Activated T-cell treated with anti-CD3 and anti-CD28 coated beads, Interleukin-2, amount 50 U/mL, for 24 hours (primary cell): ENCODE measurements at regions not wholly inside any gene's neighbourhood (a gene's known extent, or its start where the extent isn't known, plus 50 kb on each side); places are given as distances from the start of the nearest gene placed in this dataset.
"Not testable (repeated sequence)": the region's sequence is repeated elsewhere in the genome, so short reads cannot be mapped to it uniquely, and the experiment has no call there.

Experiments
- DNase-seq: peaks from one replicate; pipeline ENCODE4 v3.0.0-alpha.2; 2020
- H3K27ac Mint-ChIP-seq: 2 replicates; pipeline ENCODE4 v1.8.0; 2020; ENCODE audit warnings: mild to moderate bottlenecking, mixed read lengths
- H3K27me3 Mint-ChIP-seq: 2 replicates; pipeline ENCODE4 v1.8.0; 2020; ENCODE audit warnings: mixed read lengths
- H3K36me3 Mint-ChIP-seq: 2 replicates; pipeline ENCODE4 v1.8.0; 2020; ENCODE audit warnings: low read depth, mixed read lengths
- H3K4me1 Mint-ChIP-seq: 2 replicates; pipeline ENCODE4 v1.8.0; 2020; ENCODE audit warnings: low read depth, mixed read lengths
- H3K4me3 Mint-ChIP-seq: 2 replicates; pipeline ENCODE4 v1.8.0; 2020; ENCODE audit warnings: mild to moderate bottlenecking, moderate library complexity, mixed read lengths
- H3K9me3 Mint-ChIP-seq: 2 replicates; pipeline ENCODE4 v1.8.0; 2020; ENCODE audit warnings: mixed read lengths

GRCh38 chr10:33067917-33068316 lies 109.9 kb upstream of the ITGB1 start:
- Mint-ChIP-seq H3K4me1 (peaks cover 8% of the 10 kb centered on the region), H3K4me3 (no peak overlapping the region), H3K27me3 (no peaks in the 10 kb centered on the region)

DNA sequence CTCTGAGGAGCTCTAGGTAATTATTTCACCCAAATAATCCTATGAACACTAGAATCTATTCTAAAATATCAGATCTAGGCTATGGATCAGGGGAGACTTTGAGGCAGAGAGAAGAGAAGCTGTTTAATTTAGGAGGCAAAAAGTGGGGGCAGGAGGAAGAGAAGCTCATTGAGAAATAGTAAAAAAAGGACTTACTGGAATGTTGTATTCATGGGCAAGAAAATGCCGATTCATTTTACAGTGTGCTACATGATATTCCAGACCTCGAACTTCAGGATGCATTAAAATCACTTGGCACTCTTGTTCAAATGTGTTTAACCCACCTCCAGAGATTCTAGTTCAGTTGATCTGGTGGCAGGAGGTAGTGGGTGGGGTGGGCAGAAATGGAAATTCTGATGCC lies 109.5 kb upstream of the ITGB1 start:
- no peaks in the 10 kb centered on the region for H3K36me3 Mint-ChIP-seq
- no peaks in the 10 kb centered on the region for H3K9me3 Mint-ChIP-seq
- H3K27ac Mint-ChIP-seq, result no peak overlapping the region
- H3K27me3 Mint-ChIP-seq, result no peaks in the 10 kb centered on the region
- H3K4me3 Mint-ChIP-seq, result no peak overlapping the region
- no peak for DNase-seq
- peaks cover 8% of the 10 kb centered on the region for H3K4me1 Mint-ChIP-seq

More at GRCh38 chr10:33067917-33068316, 109.9 kb upstream of the ITGB1 start:
- DNase-seq, result no peak
- Mint-ChIP-seq H3K36me3 (no peaks in the 10 kb centered on the region), H3K27ac (no peak overlapping the region), H3K9me3 (no peaks in the 10 kb centered on the region)

- no peak overlapping the region for H3K27ac Mint-ChIP-seq
- no peak overlapping the region for H3K4me3 Mint-ChIP-seq
- no peaks in the 10 kb centered on the region for H3K27me3 Mint-ChIP-seq
- no peaks in the 10 kb centered on the region for H3K9me3 Mint-ChIP-seq
- DNase-seq, result no peak
- peaks cover 8% of the 10 kb centered on the region for H3K4me1 Mint-ChIP-seq
- H3K36me3 Mint-ChIP-seq, result no peaks in the 10 kb centered on the region
Measured at GRCh38 chr10:33066558-33067236, 108.7 kb upstream of the ITGB1 start.

GRCh38 chr10:33065111-33065510 lies 107.1 kb upstream of the ITGB1 start:
- DNase-seq, result no peak
- H3K36me3 Mint-ChIP-seq, result no peaks in the 10 kb centered on the region
- H3K27me3 Mint-ChIP-seq, result no peaks in the 10 kb centered on the region
- peaks cover 8% of the 10 kb centered on the region for H3K4me1 Mint-ChIP-seq
- H3K4me3 Mint-ChIP-seq, result no peak overlapping the region
- no peak overlapping the region for H3K27ac Mint-ChIP-seq
- H3K9me3 Mint-ChIP-seq, result no peaks in the 10 kb centered on the region

GRCh38 chr10:33064706-33065105 lies 106.7 kb upstream of the ITGB1 start:
- Mint-ChIP-seq H3K27ac (no peak overlapping the region), H3K4me1 (peaks cover 8% of the 10 kb centered on the region), H3K27me3 (no peaks in the 10 kb centered on the region), H3K36me3 (no peaks in the 10 kb centered on the region), H3K9me3 (no peaks in the 10 kb centered on the region), H3K4me3 (no peak overlapping the region)
- DNase-seq, result no peak

DNA sequence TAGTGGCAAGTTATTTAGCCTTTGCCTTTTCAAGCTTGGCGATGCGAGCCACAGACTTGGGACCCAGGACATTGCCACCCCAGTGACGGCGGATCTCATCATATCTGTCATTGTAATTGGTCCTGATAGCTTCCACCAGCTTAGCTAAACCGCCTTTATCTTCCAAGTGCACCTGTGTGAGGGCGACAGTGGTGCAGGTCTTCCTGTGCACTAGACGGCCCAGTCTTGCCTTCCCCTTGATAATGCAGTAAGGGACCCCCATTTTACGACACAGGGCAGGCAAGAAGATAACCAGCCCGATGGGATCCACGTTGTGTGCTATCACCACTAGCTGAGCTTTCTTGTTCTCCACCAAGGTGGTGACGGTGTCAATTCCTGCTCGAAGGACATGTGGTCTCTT lies 99.6 kb upstream of the ITGB1 start:
- Mint-ChIP-seq H3K9me3 (no peaks in the 10 kb centered on the region), H3K4me3 (no peak overlapping the region), H3K27ac (no peak overlapping the region), H3K36me3 (no peaks in the 10 kb centered on the region), H3K4me1 (peaks cover 3% of the 10 kb centered on the region), H3K27me3 (no peaks in the 10 kb centered on the region)
- no peak for DNase-seq

DNA sequence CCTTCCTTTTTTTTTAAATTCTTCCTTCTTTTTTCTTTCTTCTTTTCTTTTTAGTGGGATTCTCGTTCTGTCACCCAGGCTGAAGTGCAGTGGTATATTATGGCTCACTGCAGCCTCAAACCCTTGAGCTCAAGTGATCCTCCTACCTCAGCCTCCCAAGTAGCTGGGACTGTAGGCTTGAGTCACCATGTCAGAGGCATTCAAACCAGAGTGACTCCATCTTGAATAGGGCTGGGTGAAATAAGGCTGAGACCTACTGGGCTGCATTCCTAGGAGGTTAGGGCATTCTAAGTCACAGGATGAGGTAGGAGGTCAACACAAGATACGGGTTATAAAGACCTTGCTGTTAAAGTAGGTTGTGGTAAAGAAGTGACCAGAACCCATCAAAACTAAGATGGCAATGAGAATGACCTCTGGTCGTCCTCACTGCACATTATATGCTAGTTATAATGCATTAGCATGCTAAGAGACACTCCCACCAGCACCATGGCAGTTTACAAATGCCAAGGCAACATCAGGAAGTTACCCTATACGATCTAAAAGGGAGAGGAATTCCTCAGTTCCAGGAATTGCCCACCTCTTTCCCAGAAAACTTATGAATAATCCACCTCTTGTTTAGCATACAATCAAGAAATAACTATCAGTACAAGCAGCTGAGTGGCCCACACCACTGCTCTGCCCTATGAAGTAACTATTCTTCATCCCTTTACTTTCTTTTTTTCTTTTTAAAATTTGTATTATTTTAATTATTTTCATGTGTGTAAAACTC lies 99.0 kb upstream of the ITGB1 start:
- no peak for DNase-seq
- no peak overlapping the region for H3K27ac Mint-ChIP-seq
- peaks cover 3% of the 10 kb centered on the region for H3K4me1 Mint-ChIP-seq
- no peaks in the 10 kb centered on the region for H3K27me3 Mint-ChIP-seq
- no peaks in the 10 kb centered on the region for H3K9me3 Mint-ChIP-seq
- no peaks in the 10 kb centered on the region for H3K36me3 Mint-ChIP-seq
- H3K4me3 Mint-ChIP-seq, result no peak overlapping the region

DNA sequence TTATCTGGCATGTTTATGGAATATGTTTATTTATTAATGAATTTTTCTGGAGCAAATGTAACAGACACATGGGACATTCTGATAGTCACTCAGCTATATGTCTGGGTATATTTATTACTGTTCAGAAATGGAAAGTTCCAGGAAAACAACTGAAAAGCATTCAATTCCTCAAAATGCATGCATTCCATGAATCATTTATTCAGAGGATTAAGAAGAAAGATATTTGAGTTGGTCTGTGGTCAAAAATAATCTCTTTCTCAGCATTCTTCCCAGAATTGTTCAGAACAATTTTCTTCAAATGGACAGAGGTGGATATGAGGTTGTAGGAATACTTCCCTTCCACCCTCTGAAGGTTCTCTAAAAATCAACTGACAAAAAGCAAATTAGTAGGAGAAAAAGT lies 97.6 kb upstream of the ITGB1 start:
- no peak overlapping the region for H3K4me3 Mint-ChIP-seq
- DNase-seq, result no peak

GRCh38 chr10:33052915-33053810 lies 95.1 kb upstream of the ITGB1 start:
- Mint-ChIP-seq H3K4me1 (peaks cover 12% of the 10 kb centered on the region), H3K27ac (no peak overlapping the region), H3K4me3 (no peak overlapping the region), H3K9me3 (no peaks in the 10 kb centered on the region), H3K27me3 (no peaks in the 10 kb centered on the region), H3K36me3 (no peaks in the 10 kb centered on the region)
- DNase-seq, result no peak

More for the DNA sequence above, 97.6 kb upstream of the ITGB1 start:
- H3K4me1 Mint-ChIP-seq, result peaks cover 10% of the 10 kb centered on the region
- H3K9me3 Mint-ChIP-seq, result no peaks in the 10 kb centered on the region
- no peak overlapping the region for H3K27ac Mint-ChIP-seq
- H3K27me3 Mint-ChIP-seq, result no peaks in the 10 kb centered on the region
- H3K36me3 Mint-ChIP-seq, result no peaks in the 10 kb centered on the region

DNA sequence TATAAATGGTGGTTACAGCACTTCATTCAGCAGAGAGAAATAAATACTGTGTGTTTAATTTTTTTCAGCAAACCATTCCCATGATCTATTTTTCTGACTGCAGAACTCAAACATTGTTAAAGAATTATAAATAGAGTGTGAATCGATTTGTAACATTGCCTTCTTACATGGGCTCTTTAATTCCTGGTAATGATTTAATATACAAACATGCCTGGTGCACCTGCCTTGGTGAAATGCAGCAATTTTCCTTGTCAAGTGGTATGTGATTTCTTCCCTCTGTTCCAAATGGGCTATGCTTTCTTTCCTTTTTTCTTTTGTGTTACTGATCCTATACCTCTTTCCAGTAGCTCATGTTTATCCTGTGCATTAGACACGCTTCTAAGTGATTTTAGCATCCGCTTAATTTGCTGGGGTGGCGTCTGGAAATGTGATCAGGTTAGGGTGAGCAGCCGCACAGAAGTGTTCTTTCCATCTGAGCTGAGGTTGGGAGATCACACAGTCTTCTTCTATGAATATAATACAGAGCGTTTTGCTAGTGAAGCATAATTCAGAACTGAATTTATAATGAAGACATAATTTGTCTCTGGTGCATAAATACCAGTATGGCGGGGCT lies 94.3 kb upstream of the ITGB1 start:
- Mint-ChIP-seq H3K36me3 (no peaks in the 10 kb centered on the region), H3K4me1 (peaks cover 12% of the 10 kb centered on the region), H3K9me3 (no peaks in the 10 kb centered on the region), H3K27ac (no peak overlapping the region), H3K27me3 (no peaks in the 10 kb centered on the region), H3K4me3 (no peak overlapping the region)
- no peak for DNase-seq

GRCh38 chr10:33049963-33050920 lies 92.2 kb upstream of the ITGB1 start:
- not testable (repeated sequence) for H3K36me3 Mint-ChIP-seq, H3K27me3 Mint-ChIP-seq, H3K9me3 Mint-ChIP-seq
- peak overlapping the region; percentile 75 for H3K4me3 Mint-ChIP-seq
- peak; percentile 55 for DNase-seq
- H3K4me1 Mint-ChIP-seq, result peaks cover 12% of the 10 kb centered on the region
- peak overlapping the region; percentile 86 for H3K27ac Mint-ChIP-seq

DNA sequence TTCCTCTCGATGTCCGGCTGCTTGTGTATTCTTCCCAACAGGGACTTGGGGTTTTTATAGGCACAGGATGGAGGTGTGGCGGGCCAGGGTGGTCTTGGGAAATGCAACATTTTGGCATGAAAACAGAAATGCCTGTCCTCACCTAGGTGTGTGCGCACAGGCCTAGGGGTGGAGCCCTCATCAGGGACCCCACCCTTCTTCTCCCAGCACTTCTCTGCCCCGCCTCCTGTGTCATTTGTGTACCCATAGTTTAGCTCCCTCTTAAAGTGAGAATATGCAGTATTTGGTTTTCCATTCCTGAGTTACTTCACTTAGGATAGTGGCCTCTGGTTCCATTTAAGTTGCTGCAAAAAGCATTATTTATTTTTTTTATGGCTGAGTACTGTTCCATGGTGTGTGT lies 90.2 kb upstream of the ITGB1 start:
- no peak for DNase-seq
- H3K27ac Mint-ChIP-seq, result no peak overlapping the region
- no peaks in the 10 kb centered on the region for H3K27me3 Mint-ChIP-seq
- H3K4me1 Mint-ChIP-seq, result peaks cover 12% of the 10 kb centered on the region
- H3K36me3 Mint-ChIP-seq, result no peaks in the 10 kb centered on the region
- no peaks in the 10 kb centered on the region for H3K9me3 Mint-ChIP-seq
- H3K4me3 Mint-ChIP-seq, result no peak overlapping the region

DNA sequence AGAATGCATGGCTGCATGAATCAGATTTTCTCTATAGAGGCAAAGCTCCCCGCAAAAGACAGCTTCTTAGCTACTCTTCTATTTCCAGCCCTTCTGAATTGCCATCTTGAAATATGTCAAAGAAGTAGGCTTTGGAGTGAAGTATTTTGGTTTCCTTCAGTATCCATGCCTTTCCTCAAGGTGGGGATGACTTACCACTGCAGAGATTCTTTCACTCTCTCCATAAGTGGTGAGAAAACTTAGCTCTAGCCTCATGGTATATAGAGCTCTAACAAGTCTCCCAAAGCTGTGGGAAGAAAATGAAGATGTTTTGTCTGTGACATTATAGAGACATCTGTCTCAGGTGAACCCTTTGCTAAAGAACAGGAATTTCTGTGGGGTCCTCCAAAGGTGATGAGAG lies 89.6 kb upstream of the ITGB1 start:
- DNase-seq, result no peak
- H3K27me3 Mint-ChIP-seq, result no peaks in the 10 kb centered on the region
- no peaks in the 10 kb centered on the region for H3K9me3 Mint-ChIP-seq
- no peaks in the 10 kb centered on the region for H3K36me3 Mint-ChIP-seq
- no peak overlapping the region for H3K4me3 Mint-ChIP-seq
- H3K27ac Mint-ChIP-seq, result no peak overlapping the region
- peaks cover 10% of the 10 kb centered on the region for H3K4me1 Mint-ChIP-seq
